HG03097 (cell line): ENCODE measurements at regions not wholly inside any gene's neighbourhood (a gene's known extent, or its start where the extent isn't known, plus 50 kb on each side); places are given as distances from the start of the nearest gene placed in this dataset.
"Not testable (repeated sequence)": the region's sequence is repeated elsewhere in the genome, so short reads cannot be mapped to it uniquely, and the experiment has no call there.

Source experiments
- ATAC-seq: cut with Tn5 transposase; IDR thresholded peaks from one replicate; pipeline ENCODE4 v1.9.1; 2021; ENCODE audit not compliant: unreplicated experiment, low FRiP score

DNA sequence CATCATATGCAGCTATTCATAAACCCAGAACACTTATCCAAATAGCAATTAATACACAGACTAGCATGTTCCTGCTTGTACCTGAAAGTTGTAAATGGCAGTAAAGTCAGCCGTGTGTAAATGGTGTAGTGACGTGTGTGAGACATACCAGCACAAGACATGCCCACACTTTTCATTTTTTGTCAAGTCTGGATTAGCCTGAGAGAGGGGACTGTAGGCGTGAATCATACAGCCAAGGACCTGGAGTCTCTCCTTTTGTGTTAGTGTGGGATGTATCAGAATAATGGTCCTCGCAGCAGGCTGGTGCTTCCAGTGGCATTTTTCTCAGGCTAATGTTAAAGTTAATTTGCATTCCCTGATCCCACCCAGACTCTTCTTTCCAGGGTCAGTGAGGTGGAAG lies 116.8 kb upstream of the BMAL1 start:
- ATAC-seq = no peak

DNA sequence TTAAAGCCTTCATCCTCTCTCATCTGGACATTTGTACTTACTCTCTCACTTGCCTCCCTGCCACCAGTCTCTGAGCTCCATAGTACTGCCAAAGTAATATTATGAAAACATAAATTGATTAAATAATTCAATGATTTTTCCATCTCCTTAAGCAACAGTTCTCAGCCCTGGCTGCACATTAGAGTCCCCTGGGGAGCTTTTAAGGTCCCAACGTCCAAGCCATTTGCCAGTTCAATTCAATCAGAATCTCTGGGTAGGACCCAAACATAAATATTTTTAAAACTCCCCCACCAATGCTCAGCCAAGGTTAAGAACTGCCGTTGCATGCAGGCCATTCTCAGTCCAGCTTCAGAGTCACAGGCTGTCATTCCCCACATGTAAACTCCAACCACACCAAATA lies 114.4 kb upstream of the BMAL1 start:
- ATAC-seq = no peak

DNA sequence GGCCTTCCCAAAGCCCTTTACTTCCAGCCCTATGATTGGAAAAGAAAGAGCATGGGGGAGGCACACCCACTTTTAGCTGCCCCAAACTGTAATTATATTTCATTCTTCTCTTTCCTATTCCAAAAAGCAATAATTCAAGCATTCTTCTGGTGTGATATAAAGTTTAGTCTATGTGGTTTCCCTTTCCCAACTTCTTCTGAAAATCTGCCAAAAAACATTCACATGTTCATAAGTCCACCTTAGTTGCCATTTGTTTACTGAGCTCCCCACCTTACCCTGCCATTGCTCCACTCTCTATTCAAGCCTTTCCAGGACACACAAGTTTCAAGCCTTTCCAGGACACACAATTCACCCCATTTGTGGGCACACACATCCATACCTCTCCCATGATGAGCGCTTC lies 111.6 kb upstream of the BMAL1 start:
- no peak for ATAC-seq

DNA sequence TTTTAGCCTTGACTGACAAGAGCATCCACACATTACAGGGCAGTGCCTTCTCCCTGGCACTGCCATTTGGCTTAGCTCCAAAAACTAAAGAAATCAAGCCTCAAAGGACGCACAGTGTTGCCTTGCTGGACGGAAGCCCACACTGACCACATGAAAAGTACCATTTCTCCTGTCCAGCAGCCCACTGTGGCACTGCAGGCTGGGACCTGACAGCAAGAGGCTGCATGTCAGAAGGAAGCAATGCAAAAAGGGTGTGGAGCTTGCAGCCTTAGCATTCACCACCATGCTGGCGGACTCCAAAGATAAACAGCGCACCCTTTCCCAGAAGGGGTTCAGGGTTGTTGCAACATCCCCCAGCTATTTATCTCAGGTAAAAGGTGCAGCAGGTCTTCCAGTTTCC lies 109.3 kb upstream of the BMAL1 start:
- no peak for ATAC-seq

DNA sequence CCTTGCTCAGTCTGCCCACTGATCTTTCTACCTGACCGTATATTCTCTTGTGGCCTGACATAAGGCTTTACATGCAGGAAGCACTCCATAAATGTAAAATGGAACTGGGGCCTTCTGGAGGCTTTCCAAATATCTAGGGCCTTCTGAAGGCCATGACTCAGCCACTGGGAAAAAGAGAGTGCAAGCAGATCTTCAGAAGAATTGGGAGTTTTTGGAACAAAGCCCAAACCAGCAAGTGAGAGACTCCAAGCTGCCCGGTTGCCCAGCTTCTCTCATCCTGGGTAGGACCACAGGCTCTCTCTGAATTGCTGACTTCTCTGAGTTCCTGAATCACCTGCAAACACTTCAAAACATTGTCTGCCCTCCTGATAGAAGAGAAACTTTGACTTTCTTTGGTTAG lies 107.9 kb upstream of the BMAL1 start:
- ATAC-seq = no peak

DNA sequence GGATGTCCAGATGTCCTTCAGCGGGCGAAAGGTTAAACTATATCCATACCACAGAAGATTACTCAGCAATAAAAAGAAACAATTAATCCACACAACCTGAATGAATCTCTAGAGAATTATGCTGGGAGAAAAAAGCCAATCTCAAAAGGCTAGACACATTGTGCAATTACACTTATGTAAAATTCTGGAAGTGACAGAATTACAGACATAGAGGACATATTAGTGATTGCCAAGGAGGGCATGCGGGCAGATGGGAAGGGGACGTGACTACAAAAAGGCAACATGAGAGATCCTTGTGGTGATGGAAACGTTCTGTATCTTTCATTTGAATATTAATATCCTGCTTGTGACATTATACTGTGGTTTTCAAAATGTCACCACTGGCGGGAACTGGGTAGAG lies 103.5 kb upstream of the BMAL1 start:
- ATAC-seq = no peak

DNA sequence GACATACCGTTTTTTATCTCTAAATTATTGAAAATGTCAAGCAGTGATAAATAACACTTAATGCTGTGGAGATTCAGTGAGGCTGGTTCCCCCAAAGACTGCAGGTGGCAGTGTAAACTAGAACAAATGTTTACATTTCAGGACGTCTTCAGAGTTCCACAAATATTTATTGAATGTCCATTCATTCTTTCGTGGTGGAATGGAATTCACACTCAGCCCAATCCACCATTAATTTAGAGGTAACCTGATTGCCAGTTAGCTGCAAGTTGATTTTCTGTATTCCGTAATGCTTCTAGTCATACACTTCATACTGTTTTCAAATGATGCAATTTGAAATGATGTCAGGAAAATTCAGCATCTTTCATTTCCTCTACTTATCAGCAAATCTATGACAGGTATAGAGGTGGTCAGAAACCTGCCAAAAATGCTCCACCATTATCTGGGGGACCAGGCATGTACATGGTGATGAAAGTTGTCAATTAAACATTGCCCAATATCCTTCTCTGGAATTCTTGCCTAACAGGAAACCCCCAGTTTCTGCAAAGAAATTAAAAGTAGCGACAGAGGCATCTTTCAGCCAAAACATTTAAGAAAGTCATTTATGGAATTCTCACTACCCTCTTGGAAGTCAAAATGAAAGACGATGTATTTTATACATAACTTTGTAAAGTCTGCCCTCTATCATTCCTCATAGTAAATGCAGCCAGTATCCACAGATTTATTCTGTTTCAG lies 94.3 kb upstream of the BMAL1 start:
- ATAC-seq = no peak

DNA sequence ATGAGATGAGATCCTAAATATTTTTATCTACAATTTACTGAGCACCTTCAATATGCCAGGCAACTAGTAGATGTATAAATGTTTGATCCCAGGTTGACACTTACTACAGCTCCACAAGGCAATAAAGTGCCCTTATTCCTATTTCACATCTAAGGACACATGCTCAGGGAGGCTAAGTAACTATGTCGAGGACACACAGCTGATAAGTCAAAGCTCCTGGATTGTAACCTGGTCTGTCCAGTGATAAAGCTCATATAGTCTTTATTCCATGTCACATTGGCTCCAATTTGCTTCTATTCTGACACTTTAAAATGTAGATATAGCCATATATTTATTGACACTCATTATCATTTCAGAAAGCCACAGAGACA lies 93.8 kb upstream of the BMAL1 start:
- no peak for ATAC-seq

DNA sequence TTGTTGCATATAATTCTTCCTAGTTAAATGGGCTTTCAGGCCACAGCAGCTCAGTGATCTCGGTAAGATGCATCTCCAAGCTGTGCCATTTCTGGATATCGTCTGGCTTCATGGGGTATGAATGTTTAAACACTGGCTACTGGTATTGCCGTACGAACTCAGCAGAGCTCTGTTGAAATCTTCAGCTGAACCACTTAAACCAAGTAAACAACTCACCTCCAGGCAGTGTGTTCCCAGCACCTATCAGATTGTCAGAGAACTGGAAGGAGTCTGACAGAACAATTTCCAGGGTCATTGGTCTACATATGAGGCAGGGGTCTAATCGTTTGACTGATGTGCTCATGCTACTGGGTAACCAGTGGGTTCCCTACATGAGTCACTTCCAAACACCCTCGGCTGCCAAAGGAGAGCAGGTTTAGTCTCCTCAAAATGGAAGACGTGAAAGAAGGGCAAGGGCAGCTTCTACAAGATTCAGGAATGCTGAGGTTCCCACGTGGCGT lies 93.2 kb upstream of the BMAL1 start:
- ATAC-seq = no peak

DNA sequence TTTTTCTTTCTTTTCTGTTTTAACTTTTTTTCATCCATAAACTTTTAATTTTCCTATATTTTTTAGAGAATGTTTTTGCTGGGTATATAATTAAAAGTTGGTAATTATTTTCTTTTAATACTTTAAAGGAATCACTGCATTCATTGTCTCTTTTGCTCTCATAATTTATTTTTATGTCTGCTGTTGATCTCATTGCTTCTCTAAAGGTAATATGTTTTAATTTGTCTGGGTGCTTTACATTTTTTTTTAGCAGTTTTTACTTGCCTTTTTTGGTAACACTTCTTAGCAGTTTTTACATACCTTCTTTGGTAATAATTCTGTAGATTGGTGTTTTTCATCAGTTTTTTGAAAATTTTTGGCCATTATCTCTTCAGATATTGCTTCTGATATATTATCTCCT lies 89.4 kb upstream of the BMAL1 start:
- no peak for ATAC-seq

DNA sequence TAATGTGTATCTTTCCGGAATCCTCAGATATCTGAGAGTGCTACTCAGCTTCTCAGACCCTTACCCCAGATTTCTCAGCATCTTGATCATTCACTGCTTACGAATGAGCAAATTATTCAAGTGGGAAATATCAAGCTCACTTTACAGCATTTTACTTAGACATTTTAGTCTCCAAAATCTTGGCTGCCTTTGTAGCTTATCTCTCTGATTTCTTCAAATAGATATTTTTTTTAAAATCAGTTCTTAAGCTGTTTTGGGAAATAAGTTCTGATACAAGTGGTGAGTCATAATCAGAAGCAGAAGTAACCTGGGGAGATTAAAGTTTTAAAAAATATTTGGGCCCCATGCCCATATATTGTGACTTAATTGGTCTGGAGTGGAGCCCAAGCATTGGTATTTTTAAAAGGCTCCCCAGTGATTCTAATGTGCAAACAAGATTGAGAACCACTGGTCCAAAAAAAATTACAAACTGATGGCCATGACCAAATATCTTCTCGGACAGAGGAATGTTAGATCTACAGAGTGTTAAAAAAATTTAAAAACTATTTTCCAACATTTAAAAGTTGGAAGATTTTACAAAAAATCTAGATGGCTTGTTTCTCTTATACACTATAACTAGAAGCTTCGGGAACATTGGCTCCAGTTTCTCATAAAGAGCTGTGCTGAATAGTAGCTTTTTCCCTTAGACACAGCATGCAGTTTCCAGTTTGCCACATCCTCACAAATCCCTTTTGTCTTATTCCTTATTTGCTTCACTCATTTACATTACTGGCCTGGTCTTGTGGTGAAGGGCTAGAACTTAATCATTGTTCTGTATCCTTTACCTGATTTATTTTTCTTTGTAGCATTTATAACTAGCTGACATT lies 87.8 kb upstream of the BMAL1 start:
- ATAC-seq = no peak

DNA sequence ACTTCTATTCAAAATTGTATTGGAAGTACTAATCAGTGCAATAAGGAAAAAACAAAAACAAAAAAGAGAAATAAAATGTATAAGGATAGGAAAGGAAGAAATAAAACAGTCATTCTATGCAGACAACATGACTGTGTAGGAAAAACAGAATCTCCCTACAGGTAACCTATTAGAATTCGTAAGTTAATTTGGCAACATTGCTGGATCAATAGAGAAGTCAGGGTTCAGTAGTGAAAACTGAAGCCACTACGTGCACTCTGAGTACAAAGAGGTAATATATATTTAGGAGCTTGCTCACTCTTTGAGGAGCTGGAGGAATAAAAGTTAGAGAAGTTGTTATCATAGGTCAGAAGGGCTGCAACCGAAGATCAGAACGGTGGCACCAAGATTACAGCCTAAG lies 84.0 kb upstream of the BMAL1 start:
- ATAC-seq = no peak

DNA sequence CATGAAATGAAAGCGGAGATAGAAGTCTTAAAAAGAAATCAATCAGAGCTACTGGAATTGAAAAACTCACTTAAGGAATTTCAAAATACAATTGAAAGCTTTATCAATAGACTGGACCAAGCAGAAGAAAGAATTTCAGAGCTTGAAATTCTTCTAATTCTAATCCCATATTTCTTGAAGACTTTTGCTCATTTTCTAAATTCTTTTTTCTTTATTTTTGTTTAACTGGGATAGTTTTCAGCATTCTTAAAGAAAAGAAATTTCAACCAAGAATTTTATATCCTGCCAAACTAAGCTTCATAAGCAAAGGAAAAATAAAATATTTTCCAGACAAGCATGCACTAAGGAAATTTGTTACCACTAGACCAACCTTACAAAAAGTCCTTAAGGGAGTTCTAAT lies 80.2 kb upstream of the BMAL1 start:
- not testable (repeated sequence) for ATAC-seq

DNA sequence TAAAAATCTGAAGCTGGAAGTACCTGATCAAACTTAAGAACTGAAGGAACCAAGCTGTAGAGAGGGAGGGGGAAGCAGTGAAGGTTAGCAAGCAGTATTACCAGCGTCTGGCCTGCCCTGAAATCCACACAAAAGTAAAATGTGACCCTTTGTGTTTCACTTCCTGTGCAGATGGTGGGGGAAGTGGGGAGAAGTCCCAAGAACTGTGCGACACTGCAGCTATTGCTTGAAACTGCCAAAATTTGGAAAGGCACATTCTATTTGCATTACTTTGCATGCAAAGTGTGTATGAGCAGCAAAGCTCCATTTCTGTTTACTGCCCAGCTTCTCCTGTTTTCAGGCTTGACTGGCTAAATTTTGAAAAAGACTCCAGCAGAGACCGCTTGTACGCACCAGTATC lies 72.1 kb upstream of the BMAL1 start:
- ATAC-seq = peak; percentile 68

DNA sequence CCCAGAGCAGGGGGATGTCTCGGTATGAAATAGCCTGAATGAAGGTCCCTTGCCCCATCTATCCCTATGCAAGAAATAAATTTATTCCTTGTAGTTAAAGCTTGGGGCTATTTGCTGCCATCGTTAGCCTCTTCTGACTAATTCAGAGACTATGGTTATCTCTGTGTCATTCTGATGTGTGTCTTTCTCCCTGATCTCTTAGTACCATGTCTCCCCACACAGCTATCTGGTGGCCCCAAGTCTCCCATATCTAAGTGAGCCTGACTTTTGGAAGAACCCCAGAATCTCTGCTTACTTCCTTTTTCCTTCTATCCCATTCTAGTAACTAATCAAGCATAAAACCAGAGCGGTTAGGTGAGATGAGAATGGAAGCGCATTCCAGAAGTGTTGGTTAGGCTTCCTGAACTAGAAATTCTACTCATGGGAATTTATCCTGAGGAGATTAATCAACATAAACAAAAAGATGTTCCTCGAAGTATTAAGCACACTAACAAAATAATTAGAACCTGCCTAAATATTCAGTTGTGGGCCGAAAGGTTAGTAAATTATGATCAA lies 71.4 kb upstream of the BMAL1 start:
- no peak for ATAC-seq

DNA sequence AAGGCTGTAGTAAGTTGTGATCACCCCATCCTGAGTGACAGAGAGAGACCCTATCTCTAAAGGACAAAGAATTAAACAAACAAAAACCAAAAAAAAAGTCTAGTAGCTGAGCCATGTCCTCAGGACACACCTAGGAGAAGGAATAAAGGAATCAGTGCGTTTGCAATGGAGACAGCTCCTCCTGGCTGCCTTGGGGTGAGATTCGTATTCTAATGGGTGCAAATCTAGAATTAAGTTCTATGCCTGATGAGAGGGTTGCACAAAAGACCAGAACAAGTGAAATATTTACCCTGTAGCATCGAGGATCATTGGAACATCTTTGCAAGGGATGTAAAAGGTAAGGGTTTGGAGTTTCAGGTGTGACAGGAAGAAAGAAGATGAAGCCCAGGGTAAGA lies 70.3 kb upstream of the BMAL1 start:
- ATAC-seq = no peak

DNA sequence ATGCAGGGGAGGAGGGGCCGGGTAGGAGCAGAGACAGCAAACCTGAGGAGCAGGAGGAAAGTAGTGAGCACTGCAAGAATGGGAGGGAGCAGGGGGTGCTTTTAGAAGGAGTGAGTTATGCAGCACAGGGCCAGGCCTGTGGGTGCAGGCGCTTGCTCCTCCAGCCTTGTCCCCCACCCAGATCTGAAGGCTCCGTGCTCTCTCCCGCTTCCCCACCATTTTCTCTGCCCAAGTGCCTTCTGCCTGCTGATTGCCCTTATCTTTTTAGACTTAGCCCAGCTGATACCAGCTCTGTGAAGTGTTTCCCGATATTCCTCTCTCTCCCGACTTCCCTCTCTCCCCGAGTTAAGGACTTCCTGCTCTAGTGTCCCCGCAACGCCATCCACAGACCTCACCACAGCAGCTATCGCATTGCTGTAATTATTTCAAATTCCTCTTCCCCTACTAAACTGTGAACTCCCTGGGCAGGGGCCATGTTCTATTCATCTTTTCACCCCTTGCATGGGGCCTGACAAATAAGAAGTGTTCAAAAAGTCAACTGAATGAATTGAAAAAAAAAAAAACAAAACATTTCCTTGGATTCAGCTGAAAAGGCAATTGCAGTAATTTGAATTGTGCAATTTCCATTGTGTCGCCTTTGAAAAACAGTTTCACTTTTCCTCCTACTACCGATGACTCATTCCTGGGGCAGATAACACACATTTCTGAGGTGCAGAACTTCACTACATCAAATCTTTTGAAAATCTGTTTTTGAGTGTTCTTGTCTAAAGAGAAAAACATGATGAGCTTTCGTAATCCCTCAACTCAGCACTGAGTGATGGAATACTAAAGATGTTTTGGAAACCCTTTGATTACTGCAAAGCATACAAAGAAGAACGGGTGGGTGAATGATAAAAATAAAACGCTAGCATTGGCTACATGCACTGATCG lies 69.7 kb upstream of the BMAL1 start:
- no peak for ATAC-seq

DNA sequence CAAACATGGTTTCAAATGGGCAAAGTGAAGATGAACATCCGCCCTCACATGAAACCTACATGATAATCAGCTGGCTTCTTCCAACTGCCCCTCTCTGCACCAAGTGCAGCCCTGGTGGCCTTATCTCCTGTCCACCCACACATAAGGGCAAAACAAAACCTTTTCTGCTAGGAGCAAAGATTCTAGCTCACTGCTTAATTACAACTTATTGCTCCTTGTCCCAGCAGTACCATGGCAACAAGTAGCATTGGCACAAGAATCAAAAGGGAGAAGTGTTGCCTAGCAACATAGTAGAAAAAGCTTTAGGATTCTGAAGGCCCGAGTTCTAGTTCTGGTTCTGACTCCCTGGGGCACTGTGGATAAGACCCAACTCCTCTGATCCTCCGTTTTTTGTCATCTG lies 68.7 kb upstream of the BMAL1 start:
- no peak for ATAC-seq

DNA sequence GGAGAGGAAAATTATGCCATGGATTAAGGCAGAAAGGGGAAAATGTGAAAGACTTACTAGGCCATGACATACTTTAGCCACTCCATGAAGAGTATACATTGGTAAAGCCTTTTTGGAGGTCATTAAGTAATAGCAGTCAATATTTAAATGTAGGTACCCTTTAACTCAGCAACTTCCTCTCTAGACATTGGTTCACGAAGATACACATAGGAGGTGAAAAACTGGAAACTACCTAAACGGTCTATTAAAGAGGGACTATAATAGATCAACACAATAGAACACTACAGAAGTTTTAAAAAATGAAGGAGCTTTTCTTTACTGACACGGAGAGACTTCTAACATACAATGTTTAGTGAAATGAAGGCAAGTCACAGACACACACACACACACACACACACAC lies 68.2 kb upstream of the BMAL1 start:
- no peak for ATAC-seq

DNA sequence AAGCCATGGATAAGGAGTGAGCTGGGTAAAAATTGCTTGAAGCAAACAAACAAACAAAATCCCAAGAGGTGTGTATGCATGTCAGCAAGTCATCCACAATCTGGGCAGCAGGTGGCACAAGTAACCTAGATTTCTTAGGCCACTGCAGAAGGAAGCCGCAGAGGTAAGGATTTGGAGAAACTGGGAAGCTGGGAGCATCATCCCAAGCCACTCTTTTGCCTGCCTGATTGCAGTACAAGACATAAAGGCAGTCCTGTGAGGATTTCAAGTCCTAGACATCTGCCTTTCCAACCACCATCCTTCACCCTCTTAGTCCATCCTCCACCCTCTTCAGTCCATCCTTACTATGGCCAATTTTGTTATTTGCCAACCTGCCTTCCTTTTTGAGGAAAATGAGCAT lies 67.2 kb upstream of the BMAL1 start:
- no peak for ATAC-seq

DNA sequence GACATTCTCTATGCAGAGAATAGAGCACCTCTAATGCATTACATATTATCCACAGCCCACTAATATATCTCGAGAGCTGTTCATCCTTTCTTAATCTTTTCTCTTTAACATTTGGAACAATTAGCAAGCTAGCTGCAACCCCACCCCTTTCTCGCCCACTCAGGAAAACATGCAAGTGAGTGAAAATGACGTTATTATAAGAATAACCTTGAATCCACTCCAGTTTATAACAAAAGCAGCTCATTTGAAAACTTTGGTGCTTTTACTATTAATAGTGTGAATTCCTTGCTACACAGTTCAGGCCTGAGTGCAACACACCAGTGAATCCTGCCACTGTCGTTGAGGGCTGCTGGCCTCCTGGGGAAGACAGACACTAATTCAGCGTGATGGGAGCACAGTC lies 63.3 kb upstream of the BMAL1 start:
- no peak for ATAC-seq
